GM18526 (cell line): ENCODE measurements at regions not wholly inside any gene's neighbourhood (a gene's known extent, or its start where the extent isn't known, plus 50 kb on each side); places are given as distances from the start of the nearest gene placed in this dataset.

ENCODE experiments used
- POLR2A ChIP-seq: IDR thresholded peaks from 3 replicates; pipeline ENCODE4 v1.6.1; 2011; ENCODE audit not compliant: insufficient read length; ENCODE audit errors: extremely low read depth

DNA sequence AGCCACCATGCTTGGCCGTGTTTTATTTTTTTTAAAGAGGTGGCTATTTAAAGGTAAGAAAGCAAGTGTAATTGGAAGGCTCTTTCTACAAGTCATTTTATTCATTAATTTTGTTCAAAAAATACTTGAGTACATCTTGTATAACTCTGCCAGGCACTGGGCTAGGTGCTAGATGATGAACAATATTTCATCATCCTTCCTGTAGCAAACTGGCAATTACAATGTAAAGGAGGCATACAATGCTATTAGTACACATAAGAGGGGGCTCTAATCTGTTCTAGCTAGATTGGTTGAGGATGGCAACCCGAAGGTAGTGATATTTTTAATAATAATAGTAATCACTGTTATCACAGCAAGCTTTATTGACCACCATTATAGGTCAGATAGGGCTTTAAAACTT lies 215.5 kb upstream of the KLF14 start:
- no peak for TF ChIP-seq POLR2A

DNA sequence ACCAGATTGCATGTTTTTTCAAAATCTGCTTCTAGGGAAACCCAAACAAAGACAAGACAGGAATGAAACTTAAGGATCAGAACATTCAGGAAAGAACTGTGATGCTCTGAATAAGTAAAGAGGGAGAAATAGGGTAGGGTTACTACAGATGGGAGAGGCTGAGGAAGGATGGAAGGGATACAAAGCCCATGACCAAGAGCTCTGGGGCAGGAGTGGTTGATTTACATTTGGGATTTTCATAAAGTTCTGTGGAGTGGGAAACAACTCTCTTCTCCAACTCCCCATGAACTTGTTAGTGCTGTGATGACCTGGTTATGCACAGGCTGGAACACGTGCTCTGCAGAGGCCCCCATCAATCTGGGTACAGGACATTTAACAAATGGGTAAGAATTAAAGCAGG lies 216.0 kb upstream of the KLF14 start:
- TF ChIP-seq POLR2A, result no peak

DNA sequence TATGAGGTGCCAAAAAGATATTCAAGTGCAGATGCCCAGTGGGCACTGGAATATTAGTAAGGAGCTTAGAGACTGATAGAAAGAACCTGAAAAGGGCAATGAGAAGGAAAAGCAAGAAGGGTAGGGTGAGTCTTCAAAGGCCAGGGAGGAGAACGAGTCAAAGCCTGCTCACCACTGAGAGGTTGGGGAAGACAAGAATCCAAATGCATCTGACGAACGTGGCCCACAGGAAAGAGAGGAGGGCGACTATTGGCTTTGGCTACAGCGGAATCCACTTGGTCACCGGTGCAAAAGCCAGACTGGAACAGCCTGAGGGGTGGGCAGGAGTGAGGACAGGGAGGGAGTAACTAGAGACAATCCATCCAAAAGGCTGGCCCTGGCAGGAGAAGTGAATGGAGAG lies 216.7 kb upstream of the KLF14 start:
- no peak for TF ChIP-seq POLR2A

DNA sequence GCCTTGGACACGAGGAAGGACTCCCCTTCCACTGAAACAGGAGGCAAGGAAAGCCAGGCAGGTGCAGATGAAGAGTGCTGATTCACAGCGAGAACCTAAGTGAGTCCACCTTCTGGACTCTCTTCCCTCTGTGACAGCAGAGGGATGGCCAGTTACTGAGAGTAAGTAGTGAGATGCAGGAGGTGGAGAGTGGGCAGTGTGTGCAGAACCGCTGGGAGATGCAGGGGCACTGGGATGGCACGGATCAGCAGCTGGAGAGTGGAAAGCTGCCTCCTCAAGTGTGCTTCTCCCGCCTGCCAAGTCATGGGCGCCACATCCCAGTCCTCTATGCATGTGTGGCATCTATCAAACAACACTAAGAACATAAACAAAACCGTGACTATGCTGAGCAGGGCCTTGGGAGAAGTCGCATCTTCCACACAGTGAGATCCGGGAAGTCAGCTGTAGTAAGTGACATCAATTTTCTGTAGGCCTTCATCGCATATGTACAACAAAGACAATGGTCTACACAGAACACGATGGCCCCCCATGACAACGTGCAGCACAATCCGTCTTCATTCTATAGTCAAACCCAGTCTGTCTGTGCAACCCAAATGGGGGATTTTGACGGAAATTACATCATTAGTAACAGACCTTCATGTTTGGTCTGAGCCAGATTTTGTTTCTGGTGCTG lies 217.4 kb upstream of the KLF14 start:
- TF ChIP-seq POLR2A, result peak; percentile 6

DNA sequence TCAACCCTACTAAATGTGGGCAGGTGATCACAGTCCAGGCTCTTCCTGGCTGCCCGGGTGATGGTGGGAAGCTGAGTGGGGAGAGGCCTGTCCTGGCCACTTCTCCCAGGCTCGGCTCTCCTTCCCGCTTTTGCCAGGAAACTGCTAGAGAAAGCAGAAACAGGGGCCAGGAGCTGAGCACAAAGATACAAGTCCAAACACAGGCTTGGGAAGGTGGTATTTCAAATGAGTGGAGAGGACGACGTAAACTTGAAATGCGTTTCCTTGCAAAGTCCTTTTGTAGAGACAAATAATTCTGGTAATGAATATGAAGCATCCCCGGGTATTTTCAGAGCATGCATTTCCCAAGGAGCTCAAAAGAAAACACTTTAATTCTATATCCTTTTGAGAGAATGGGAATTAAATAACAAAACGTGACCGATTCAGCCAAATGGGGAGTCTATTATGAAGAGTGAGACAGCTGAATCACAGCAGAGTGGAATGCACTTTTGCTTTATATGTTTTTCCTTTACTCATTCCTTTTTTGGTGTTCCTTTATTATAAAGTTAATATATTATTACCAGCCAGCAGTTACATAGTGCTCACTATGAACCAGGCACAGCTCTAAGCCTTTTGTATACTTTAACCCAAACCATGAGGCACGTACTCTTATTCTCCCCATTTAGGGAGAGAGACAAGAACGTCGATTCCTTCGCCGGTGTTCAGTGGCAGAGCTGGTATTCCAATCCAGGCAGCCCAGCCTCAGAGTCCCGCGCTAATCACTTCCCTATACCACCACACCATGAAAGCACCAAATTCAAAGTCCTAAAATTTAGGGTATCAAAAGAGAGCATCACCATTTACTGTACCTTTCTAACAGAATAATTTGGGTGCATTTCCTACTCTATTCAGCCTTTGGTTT lies 218.2 kb upstream of the KLF14 start:
- no peak for TF ChIP-seq POLR2A

DNA sequence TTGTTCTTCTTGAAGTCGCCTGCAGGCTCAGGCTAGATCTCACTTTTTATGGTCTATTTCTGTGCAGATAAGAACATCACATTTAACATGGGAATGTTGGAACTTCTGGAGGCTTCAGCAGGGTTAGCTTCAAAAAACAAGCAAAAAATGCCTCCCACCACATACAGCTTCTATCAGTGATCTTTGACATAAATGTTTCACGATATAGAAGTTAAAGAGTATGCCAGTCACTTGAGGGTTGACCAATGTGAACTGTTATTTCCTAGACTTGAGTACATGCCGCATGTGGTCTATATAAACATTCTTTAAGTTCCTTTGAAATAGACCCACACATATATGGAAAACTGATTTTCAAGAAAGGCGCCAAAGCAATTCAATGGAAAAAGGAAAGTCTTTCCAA lies 219.2 kb upstream of the KLF14 start:
- peak; percentile 16 for TF ChIP-seq POLR2A

DNA sequence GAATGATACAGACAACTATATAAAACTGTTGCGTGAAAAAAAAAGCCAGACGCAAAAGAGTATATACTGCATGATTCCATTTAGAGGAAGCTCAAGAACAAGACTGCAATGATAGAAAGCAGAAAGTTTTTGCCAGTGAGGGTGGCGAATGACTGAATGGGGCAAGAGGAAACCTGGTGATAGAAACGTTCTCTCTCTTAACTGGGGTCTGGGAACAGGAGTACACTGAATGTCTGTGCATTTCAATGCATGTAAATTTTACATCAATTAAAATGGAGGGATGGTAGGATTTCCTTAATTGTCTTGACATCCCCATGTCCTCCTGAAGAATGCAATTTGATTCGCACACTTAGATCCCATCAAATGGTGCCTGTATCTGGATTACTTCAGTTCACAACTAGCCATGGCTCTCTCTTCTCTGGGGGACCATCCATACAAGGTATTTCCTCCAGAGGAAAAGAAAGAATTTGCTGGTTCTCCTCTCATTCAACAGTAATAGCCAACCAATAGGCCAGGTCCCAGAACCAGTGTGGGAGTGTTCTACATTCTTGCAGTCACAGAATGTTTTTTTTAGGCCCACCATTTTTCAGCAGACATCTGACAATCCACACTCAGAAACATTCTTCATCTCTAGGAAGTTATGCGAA lies 221.0 kb upstream of the KLF14 start:
- no peak for TF ChIP-seq POLR2A

DNA sequence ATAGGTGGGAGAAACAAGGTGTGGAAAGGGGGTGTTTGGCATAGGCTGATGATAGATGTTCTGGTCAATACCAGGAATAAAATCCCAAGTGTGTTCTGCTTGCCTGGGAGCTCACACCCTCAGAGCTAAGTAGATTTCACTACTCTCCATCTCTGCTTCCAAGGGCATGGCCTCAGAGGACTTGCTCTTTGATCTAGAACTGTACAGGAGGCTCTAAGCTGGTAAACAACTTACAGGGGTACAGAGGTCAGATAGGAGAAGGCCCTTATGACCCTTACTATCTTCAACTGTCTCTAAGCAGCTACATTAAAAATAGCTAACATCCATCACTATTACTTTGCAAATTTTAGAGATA lies 221.5 kb upstream of the KLF14 start:
- no peak for TF ChIP-seq POLR2A

DNA sequence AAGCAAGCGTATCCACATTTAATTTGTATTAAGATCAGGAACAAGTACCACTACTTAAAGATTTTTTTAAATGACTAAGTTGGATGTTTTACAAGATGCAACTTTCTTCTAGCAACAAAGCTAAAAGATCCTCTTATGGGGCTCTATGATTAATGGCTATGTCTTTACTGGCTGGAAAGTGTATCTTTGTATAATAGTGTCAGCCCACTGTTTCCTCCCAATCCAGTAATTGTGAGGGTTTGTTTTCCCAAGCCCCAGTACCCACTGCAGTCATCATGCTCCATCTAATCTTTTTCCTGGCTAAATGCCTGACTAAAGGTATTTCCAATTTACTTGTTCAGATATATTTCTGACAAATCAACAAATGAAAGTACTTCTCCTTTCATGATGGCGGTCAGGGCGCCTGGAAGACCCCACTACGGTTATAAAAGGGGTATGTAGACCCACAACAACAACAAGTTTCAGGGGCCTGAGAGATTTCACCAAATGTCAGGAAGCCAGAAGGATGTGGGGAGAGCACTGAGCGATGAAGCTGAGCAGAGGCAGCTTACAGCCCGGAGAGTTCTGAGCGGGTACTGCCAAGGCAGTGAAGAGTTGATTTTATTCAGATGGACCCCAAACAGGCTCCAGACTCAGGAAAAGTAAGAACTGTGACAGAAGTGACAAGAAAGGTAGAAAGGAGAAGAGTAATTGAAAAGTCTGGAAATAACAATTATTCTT lies 222.6 kb upstream of the KLF14 start:
- no peak for TF ChIP-seq POLR2A

DNA sequence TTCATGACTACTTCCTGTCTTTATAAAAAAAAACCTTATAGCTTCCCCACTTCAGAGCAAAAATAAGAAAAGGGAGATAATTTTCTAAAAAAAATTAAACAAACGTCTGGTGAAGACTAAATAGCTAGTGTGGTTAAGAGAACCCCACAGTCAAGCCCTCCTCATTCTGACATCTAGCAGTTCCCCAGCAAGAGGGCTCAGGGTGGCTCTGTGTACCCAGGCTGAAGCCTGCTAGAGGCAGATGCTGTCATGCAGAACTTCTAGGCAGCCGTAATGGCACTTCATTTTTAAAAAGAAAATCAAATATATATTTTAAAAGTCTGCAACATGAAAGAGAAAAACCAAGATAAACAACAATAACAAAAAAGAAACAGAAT lies 223.1 kb upstream of the KLF14 start:
- TF ChIP-seq POLR2A, result no peak

DNA sequence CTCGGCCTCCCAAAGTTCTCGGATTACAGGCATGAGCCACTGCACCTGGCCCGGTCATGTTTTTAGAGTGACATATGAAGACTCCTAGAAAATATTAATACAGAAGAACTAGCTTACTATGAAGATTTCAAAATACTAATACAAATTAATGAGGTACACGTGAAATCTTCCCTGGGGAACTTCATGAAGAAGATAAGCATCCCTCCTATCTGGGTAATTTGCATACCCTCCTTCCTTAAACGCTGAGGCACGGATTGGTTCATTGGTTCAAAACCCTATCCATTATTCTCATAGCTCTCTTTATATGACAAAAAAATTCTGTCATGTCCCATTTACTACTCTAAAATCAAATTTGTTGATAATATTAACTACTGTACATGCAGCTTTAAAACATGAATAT lies 224.8 kb upstream of the KLF14 start:
- no peak for TF ChIP-seq POLR2A

DNA sequence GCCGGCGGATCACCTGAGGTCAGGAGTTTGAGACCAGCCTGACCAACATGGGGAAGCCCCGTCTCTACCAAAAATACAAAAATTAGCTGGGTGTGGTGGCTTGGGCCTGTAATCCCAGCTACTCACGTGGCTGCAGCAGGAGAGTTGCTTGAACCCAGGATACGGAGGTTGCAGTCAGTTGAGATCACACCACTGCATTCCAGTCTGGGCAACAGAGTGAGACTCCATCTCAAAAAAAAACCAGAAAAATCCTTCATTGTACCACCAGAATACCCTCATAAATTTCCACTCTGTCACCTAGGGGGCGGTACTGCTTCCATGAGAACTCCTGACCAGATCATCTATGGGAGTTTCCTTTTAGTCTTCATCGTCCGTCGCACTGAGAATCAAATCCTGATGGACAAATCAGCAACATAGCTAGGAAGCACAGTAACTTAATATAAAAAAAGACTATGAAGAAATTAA lies 225.8 kb upstream of the KLF14 start:
- TF ChIP-seq POLR2A, result peak; percentile 34

DNA sequence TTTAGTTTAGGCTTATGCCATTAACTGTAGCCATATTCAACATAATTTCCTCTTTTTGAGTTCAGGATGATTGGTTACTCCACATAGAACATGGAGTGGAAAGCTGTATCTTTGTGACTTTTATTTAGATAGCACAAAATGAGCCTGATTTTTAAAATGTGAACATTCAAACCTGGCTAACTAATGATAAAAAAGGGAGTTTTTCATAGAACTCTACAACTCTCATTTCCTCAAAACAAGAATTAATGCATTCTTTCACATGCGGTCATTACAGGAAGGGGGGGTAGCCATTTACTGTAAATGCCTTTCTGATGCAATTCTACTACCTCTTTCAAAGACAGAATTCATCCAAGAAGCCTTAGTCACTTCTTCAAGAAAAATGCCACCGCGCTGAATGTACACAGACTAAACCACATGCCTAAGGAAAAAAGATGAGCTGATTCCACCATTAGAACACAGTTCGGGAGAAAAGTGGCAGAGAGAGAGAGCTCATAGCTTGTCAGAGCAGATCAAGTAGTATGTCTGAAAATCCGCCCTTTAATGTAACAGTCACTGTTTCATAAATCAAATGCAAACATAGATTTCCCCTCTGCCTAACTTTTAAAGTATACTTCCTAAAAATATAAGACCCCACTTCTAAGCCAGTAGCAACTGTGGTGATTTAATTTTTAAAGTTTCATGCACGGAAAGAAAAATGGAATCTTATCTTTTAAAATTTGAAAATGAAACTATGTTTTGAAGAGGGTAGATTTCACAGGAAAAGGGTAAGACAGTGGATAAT lies 226.4 kb upstream of the KLF14 start:
- TF ChIP-seq POLR2A, result no peak

DNA sequence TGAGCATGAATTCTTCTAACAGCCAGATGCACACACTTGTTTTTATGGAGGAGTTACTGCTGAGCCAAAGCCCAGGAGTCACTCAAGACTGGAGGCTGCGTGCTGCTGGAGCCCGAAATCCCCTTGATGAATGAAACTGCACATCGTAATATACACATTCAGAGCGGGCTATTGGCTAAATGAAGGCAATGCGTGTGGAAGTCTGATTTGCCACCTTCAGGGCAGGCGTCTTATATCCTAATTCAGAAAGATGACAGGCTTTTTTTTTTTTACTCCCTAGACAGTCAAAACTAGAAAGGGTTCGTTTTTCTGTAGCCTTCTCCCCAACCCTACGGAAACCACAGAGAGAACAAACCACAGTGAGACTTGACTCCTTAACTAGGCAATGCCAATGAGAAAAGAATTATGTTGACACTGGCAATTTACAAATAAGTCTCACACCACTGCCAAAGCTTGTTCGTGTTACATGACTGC lies 227.2 kb upstream of the KLF14 start:
- peak; percentile 98 for TF ChIP-seq POLR2A
